AG08395 (cell line): ENCODE measurements at regions not wholly inside any gene's neighbourhood (a gene's known extent, or its start where the extent isn't known, plus 50 kb on each side); places are given as distances from the start of the nearest gene placed in this dataset.
"Not testable (repeated sequence)": the region's sequence is repeated elsewhere in the genome, so short reads cannot be mapped to it uniquely, and the experiment has no call there.

ENCODE experiments used
- DNase-seq: peaks from one replicate; pipeline ENCODE4 v3.0.0; 2012; ENCODE audit warnings: mixed read lengths, low spot score

GRCh38 chr1:189212606-189213005 is 1265.1 kb downstream of the BRINP3 start:
- no peak for DNase-seq

GRCh38 chr1:189216886-189217285 is 1260.8 kb downstream of the BRINP3 start:
- no peak for DNase-seq

GRCh38 chr1:189217646-189218045 is 1260.0 kb downstream of the BRINP3 start:
- no peak for DNase-seq

GRCh38 chr1:189220750-189221149 is 1256.9 kb downstream of the BRINP3 start:
- no peak for DNase-seq

GRCh38 chr1:189225794-189226145 is 1251.9 kb downstream of the BRINP3 start:
- DNase-seq = not testable (repeated sequence)

GRCh38 chr1:189226779-189227178 is 1250.9 kb downstream of the BRINP3 start:
- no peak for DNase-seq

GRCh38 chr1:189237008-189237407 is 1240.7 kb downstream of the BRINP3 start:
- no peak for DNase-seq

- no peak for DNase-seq
Measured at GRCh38 chr1:189253601-189254350, 1223.9 kb downstream of the BRINP3 start.

GRCh38 chr1:189261128-189261527 is 1216.5 kb downstream of the BRINP3 start:
- DNase-seq = not testable (repeated sequence)

- no peak for DNase-seq
Measured at GRCh38 chr1:189269011-189269410, 1208.7 kb downstream of the BRINP3 start.

GRCh38 chr1:189274267-189274666 is 1203.4 kb downstream of the BRINP3 start:
- DNase-seq = no peak

GRCh38 chr1:189275796-189276195 is 1201.9 kb downstream of the BRINP3 start:
- no peak for DNase-seq

- no peak for DNase-seq
Measured at GRCh38 chr1:189289346-189289745, 1188.3 kb downstream of the BRINP3 start.

- DNase-seq = no peak
Measured at GRCh38 chr1:189301235-189301634, 1176.4 kb downstream of the BRINP3 start.

GRCh38 chr1:189305279-189305678 is 1172.4 kb downstream of the BRINP3 start:
- DNase-seq = no peak

- DNase-seq = no peak
Measured at GRCh38 chr1:189311915-189312314, 1165.7 kb downstream of the BRINP3 start.

- DNase-seq = no peak
Measured at GRCh38 chr1:189312499-189312898, 1165.2 kb downstream of the BRINP3 start.

GRCh38 chr1:189313488-189313887 is 1164.2 kb downstream of the BRINP3 start:
- DNase-seq = no peak

- DNase-seq = no peak
Measured at GRCh38 chr1:189315035-189315901, 1162.4 kb downstream of the BRINP3 start.

GRCh38 chr1:189323091-189323490 is 1154.6 kb downstream of the BRINP3 start:
- no peak for DNase-seq

GRCh38 chr1:189331071-189331470 is 1146.6 kb downstream of the BRINP3 start:
- DNase-seq = not testable (repeated sequence)

GRCh38 chr1:189336115-189337100 is 1141.3 kb downstream of the BRINP3 start:
- no peak for DNase-seq
